GM12874 (cell line): ENCODE measurements at regions not wholly inside any gene's neighbourhood (a gene's known extent, or its start where the extent isn't known, plus 50 kb on each side); places are given as distances from the start of the nearest gene placed in this dataset.

ENCODE experiments used
- TF ChIP-seq, protein P1 (sequence below): IDR thresholded peaks from 2 replicates; pipeline ENCODE4 v1.5.1; 2011; ENCODE audit warnings: low read depth, mild to moderate bottlenecking, control low read depth, low read length, moderate library complexity; ENCODE audit not compliant: insufficient read depth

DNA sequence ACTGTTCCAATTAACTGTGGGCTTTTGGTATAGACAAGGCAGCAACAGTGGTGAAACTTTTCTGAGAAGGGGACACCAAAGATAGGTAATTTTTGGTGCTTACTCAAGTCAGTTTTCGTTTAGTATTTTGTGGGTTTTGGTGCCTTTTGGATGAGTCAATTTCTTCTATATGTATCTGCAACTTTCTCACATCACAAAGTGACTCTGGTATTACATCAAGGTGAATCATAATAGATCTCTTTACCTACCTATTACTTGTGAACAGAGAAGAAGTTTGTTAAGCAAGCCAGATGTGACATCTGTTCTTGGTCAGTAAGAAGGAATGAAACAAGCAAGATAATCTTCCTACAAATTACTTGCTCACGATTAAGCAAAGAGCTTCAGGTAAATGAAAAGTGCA, 732.4 kb upstream of the DPPA4 start:
- TF ChIP-seq, protein P1, sequence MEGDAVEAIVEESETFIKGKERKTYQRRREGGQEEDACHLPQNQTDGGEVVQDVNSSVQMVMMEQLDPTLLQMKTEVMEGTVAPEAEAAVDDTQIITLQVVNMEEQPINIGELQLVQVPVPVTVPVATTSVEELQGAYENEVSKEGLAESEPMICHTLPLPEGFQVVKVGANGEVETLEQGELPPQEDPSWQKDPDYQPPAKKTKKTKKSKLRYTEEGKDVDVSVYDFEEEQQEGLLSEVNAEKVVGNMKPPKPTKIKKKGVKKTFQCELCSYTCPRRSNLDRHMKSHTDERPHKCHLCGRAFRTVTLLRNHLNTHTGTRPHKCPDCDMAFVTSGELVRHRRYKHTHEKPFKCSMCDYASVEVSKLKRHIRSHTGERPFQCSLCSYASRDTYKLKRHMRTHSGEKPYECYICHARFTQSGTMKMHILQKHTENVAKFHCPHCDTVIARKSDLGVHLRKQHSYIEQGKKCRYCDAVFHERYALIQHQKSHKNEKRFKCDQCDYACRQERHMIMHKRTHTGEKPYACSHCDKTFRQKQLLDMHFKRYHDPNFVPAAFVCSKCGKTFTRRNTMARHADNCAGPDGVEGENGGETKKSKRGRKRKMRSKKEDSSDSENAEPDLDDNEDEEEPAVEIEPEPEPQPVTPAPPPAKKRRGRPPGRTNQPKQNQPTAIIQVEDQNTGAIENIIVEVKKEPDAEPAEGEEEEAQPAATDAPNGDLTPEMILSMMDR, result no peak

DNA sequence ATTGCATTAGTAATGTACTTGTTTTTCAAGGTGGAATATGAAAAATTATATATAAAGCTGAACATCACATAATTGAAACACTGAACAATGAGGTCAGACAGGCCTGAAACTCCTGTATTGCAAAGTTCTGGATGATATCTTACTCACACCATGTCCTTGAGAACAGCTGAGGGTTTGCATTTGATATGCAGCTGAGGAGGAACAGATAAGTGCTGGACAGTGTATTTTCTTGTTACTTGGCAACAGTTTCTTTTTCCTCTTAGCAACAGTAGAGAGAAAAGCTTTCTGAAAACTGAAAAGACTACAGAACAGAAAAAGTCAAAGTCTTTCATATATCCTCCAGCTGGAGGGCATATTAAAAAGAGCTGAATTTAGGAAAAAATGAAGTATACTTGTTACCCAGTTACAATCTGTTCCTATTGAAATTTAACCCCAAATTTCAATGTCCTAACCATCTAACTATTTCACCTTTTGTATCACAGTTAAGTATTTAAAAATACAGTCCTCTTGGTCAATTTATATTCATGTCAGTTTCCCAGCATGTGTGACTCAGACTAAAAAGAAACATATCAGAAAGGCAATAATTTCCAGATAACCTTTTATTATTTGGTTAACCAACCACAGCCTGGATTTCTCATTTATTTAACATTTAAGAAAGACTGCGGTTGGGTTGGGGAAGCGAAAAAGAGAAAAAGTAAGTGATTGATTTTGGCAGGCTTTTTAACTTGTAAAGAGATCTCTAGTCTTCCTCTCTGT, 733.0 kb upstream of the DPPA4 start:
- TF ChIP-seq, protein P1, result no peak

DNA sequence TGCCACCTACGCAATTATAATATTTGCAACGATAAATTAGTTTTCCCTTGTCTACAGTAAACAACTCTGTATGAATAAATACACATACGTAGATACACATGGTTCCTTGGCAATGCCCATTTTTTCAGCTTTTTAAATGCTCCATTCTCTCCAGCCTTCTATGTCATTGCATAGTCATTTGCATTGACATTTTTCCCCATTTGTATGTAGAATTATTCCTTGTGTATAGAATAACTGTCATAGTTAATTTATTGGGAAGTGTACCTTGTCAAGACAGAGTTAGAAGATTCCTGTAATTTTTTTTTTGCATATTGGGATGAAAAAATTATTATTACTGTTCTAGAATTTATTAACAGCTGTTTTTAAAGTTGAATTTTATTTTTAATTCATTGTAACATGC, 736.7 kb upstream of the DPPA4 start:
- TF ChIP-seq, protein P1, result no peak

DNA sequence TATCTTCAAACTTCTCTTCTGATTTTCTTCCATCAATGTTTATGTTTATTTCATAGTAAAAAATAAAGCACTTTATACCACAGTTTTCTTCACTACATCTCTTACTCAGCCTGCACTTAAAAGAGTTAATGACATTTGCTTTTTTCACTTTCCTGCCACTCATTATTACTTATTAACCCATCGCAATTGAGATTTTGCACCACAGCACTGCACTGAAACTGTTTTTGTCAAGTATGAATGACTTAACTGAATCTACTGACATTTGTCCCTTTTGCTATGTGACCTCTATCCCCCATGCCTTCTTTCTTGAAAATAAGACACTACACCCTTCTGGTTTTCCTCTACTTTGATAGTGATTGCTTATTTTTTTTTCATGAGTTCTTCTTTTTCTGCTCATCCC, 739.7 kb upstream of the DPPA4 start:
- TF ChIP-seq, protein P1, result no peak

DNA sequence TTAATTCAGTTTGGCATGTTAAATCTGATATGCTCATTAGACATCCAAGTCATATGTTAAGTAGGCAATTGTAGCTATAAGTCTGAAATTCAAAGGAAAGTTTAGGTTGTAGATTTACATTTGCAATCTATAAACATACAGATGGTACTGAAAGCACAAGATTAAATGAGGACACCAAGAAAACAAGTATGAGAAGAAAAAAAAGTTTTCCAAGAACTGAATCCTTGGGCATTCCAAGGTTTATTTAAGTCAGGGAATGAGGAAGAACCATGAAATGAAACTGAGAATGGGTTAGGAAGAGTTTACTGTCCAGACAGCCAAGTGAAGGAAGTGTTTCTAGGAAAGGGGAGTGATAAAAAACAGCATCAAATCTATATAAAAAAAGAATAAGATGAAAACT, 756.1 kb upstream of the DPPA4 start:
- TF ChIP-seq, protein P1, result no peak

DNA sequence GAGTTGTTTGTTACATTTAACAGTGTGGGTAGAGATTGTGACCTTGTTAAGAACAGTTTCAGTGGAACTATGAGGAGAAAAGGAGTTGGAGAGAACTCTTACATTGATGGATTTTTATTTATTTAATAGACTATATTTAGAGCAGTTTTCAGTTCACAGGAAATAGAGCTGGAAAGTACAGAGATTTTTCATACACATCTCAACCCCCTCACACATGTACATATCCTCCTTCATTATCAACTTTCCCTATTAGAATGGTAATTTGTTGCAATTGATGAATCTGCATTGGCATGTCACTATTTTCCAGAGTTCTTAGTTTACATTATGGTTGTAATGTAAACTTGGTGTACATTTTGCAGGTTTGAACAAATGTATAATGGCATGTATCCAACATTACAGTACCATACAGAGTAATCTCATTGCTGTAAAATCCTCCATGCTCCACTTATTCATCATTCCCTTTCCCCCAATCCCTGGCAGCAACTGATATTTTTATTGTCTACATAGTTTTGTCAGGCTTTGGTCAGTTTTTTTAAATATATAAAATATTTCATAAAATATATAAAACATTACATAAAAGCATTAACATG, 756.6 kb upstream of the DPPA4 start:
- TF ChIP-seq, protein P1, result no peak

DNA sequence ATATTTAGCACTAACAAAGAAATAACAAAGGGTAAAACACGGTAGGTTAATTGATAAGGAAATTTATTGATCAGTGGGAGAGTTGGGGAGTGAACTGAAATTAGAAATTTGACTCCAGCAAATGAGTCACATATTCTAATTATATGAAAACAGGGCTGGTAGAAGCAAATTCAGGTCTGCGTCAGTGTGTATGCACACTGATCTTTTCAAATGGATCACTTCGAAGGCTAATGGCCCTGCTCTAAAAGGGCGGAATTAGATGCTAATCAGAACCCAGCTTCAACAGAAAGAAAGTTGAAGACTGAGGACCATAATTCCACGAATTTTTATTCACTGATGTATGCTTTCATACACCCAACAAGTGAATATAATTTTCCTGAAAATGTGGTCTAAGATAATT, 762.4 kb upstream of the DPPA4 start:
- TF ChIP-seq, protein P1, result no peak
